ENCODE measurements at regions not wholly inside any gene's neighbourhood (a gene's known extent, or its start where the extent isn't known, plus 50 kb on each side); places are given as distances from the start of the nearest gene placed in this dataset.

GRCh38 chr5:135091286-135091685, 57.3 kb upstream of the PITX1 start:
- DNase-seq, result no peak

GRCh38 chr5:135089912-135090311, 55.9 kb upstream of the PITX1 start:
- no peak for DNase-seq

- no peak for DNase-seq
Observed at GRCh38 chr5:135088911-135089310, 54.9 kb upstream of the PITX1 start.

- DNase-seq, result no peak
Observed at GRCh38 chr5:135087950-135088349, 53.9 kb upstream of the PITX1 start.

GRCh38 chr5:135085936-135086725, 52.1 kb upstream of the PITX1 start:
- no peak for DNase-seq

- DNase-seq, result no peak
Observed at GRCh38 chr5:135085133-135085935, 51.3 kb upstream of the PITX1 start.

Measured in tongue (tissue), 1 donor.